ENCODE measurements at regions not wholly inside any gene's neighbourhood (a gene's known extent, or its start where the extent isn't known, plus 50 kb on each side); places are given as distances from the start of the nearest gene placed in this dataset.

GRCh38 chr4:10853196-10853595 is 168.6 kb upstream of the CLNK start:
- TF ChIP-seq, protein P1, sequence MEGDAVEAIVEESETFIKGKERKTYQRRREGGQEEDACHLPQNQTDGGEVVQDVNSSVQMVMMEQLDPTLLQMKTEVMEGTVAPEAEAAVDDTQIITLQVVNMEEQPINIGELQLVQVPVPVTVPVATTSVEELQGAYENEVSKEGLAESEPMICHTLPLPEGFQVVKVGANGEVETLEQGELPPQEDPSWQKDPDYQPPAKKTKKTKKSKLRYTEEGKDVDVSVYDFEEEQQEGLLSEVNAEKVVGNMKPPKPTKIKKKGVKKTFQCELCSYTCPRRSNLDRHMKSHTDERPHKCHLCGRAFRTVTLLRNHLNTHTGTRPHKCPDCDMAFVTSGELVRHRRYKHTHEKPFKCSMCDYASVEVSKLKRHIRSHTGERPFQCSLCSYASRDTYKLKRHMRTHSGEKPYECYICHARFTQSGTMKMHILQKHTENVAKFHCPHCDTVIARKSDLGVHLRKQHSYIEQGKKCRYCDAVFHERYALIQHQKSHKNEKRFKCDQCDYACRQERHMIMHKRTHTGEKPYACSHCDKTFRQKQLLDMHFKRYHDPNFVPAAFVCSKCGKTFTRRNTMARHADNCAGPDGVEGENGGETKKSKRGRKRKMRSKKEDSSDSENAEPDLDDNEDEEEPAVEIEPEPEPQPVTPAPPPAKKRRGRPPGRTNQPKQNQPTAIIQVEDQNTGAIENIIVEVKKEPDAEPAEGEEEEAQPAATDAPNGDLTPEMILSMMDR (conservative IDR thresholded peaks at IDR 0.05; ENCODE audit: low read depth, low read length), result no peak
- TF ChIP-seq RAD21 (IDR thresholded peaks at IDR 0.05; ENCODE audit: low read length), result no peak
- no peak for TF ChIP-seq POLR2A (IDR thresholded peaks at IDR 0.05; ENCODE audit: low read depth, low read length)
- TF ChIP-seq USF2 (IDR thresholded peaks at IDR 0.05; ENCODE audit: low read depth, low read length), result no peak
- TF ChIP-seq RFX5 (IDR thresholded peaks at IDR 0.05; ENCODE audit: low read depth, low read length), result no peak
- TF ChIP-seq CEBPB (IDR thresholded peaks at IDR 0.05; ENCODE audit: low read depth, low read length), result no peak
- TF ChIP-seq, protein P2, sequence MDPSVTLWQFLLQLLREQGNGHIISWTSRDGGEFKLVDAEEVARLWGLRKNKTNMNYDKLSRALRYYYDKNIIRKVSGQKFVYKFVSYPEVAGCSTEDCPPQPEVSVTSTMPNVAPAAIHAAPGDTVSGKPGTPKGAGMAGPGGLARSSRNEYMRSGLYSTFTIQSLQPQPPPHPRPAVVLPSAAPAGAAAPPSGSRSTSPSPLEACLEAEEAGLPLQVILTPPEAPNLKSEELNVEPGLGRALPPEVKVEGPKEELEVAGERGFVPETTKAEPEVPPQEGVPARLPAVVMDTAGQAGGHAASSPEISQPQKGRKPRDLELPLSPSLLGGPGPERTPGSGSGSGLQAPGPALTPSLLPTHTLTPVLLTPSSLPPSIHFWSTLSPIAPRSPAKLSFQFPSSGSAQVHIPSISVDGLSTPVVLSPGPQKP (IDR thresholded peaks at IDR 0.05; ENCODE audit: borderline replicate concordance, low read depth, low read length), result no peak
- no peak for TF ChIP-seq NFE2L2 (IDR thresholded peaks at IDR 0.05; ENCODE audit: low read depth, low read length)
- no peak for TF ChIP-seq BHLHE40 (IDR thresholded peaks at IDR 0.05; ENCODE audit: low read depth, low read length)

Measured in IMR-90 (cell line).